HEK293T (cell line): ENCODE measurements at regions not wholly inside any gene's neighbourhood (a gene's known extent, or its start where the extent isn't known, plus 50 kb on each side); places are given as distances from the start of the nearest gene placed in this dataset.

Experiments
- CTCF ChIA-PET: fragments of 350-600 bp; formaldehyde crosslinking; extraction: SDS; loops from one replicate; lab custom pipeline; 2021; ENCODE audit warnings: antibody characterized with exemption, inconsistent platforms; lab: Yijun Ruan, JAX
- POLR2A ChIA-PET: fragments of 350-600 bp; formaldehyde crosslinking; extraction: SDS; loops from one replicate; lab custom pipeline; 2020; ENCODE audit warnings: antibody characterized with exemption, inconsistent platforms; lab: Yijun Ruan, JAX
- DNase-seq: peaks from one replicate; pipeline ENCODE4 v3.0.0; 2012; ENCODE audit warnings: mixed read lengths; ENCODE audit errors: extremely low spot score
- ARNT ChIP-seq: fragments of 450-650 bp; IDR thresholded peaks from 2 replicates; pipeline ENCODE4 v1.6.1; 2017; ENCODE audit warnings: mild to moderate bottlenecking
- BHLHE40 ChIP-seq: fragments of 450-650 bp; IDR thresholded peaks from 2 replicates; pipeline ENCODE4 v1.6.1; 2016; ENCODE audit warnings: mild to moderate bottlenecking, moderate library complexity, borderline replicate concordance
- CTBP1 ChIP-seq: fragments of 450-650 bp; IDR thresholded peaks from 2 replicates; pipeline ENCODE4 v1.6.1; 2016; ENCODE audit warnings: borderline replicate concordance
- ELF4 ChIP-seq: fragments of 450-650 bp; IDR thresholded peaks from 2 replicates; pipeline ENCODE4 v1.6.1; 2017; ENCODE audit warnings: antibody characterized with exemption
- FOXA1 ChIP-seq: fragments of 450-650 bp; IDR thresholded peaks from 2 replicates; pipeline ENCODE4 v1.6.1; 2016; ENCODE audit warnings: mild to moderate bottlenecking
- FOXK2 ChIP-seq: fragments of 450-650 bp; IDR thresholded peaks from 2 replicates; pipeline ENCODE4 v1.6.1; 2016; ENCODE audit warnings: mild to moderate bottlenecking
- FOXM1 ChIP-seq: fragments of 450-650 bp; IDR thresholded peaks from 2 replicates; pipeline ENCODE4 v1.6.1; 2017; ENCODE audit warnings: mild to moderate bottlenecking, borderline replicate concordance
- HDGF ChIP-seq: fragments of 450-650 bp; IDR thresholded peaks from 2 replicates; pipeline ENCODE4 v1.6.1; 2017; ENCODE audit warnings: antibody characterized with exemption, borderline replicate concordance
- L3MBTL2 ChIP-seq: fragments of 450-650 bp; conservative IDR thresholded peaks from 2 replicates; pipeline ENCODE4 v1.6.1; 2016; ENCODE audit warnings: mild to moderate bottlenecking
- LEF1 ChIP-seq: fragments of 450-650 bp; IDR thresholded peaks from 2 replicates; pipeline ENCODE4 v1.6.1; 2017; ENCODE audit warnings: mild to moderate bottlenecking, borderline replicate concordance
- NFRKB ChIP-seq: fragments of 450-650 bp; IDR thresholded peaks from 2 replicates; pipeline ENCODE4 v1.6.1; 2016; ENCODE audit warnings: mild to moderate bottlenecking, moderate library complexity
- PKNOX1 ChIP-seq: fragments of 450-650 bp; IDR thresholded peaks from 2 replicates; pipeline ENCODE4 v1.6.1; 2016
- SP1 ChIP-seq: fragments of 450-650 bp; IDR thresholded peaks from 2 replicates; pipeline ENCODE4 v1.6.1; 2017
- SUZ12 ChIP-seq: fragments of 450-650 bp; IDR thresholded peaks from 2 replicates; pipeline ENCODE4 v1.6.1; 2016; ENCODE audit warnings: mild to moderate bottlenecking
- TARDBP ChIP-seq: fragments of 450-650 bp; IDR thresholded peaks from 2 replicates; pipeline ENCODE4 v1.6.1; 2016
- ZNF384 ChIP-seq: fragments of 450-650 bp; IDR thresholded peaks from 2 replicates; pipeline ENCODE4 v1.6.1; 2016

DNA sequence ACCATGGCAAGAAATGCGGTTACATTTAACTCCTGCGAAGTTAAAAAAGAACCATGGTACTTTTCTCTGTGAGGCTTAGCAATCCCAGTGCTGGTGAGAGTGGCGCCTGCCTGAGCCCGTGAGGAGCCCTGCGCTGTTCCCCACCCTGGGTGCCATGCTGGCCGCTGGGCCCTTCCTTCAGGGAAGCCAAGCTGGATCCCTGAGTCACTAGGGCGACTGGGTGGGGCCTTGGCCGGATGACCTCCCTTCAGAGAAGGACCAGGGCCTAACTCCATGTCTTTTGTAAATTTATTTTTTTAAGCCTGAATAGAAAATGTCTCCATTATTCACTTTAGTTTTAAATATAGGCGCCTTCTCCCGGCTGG, 209.1 kb downstream of the ERMARD start:
- CTCF ChIA-PET, result no interaction called here

GRCh38 chr6:169960003-169960344, 208.6 kb downstream of the ERMARD start:
- CTCF ChIA-PET, result no interaction called here

More for the DNA sequence above, 209.1 kb downstream of the ERMARD start:
- POLR2A ChIA-PET, result no interaction called here
- TF ChIP-seq FOXA1 (no peak), ELF4 (no peak), BHLHE40 (no peak)
- DNase-seq, result no peak

DNA sequence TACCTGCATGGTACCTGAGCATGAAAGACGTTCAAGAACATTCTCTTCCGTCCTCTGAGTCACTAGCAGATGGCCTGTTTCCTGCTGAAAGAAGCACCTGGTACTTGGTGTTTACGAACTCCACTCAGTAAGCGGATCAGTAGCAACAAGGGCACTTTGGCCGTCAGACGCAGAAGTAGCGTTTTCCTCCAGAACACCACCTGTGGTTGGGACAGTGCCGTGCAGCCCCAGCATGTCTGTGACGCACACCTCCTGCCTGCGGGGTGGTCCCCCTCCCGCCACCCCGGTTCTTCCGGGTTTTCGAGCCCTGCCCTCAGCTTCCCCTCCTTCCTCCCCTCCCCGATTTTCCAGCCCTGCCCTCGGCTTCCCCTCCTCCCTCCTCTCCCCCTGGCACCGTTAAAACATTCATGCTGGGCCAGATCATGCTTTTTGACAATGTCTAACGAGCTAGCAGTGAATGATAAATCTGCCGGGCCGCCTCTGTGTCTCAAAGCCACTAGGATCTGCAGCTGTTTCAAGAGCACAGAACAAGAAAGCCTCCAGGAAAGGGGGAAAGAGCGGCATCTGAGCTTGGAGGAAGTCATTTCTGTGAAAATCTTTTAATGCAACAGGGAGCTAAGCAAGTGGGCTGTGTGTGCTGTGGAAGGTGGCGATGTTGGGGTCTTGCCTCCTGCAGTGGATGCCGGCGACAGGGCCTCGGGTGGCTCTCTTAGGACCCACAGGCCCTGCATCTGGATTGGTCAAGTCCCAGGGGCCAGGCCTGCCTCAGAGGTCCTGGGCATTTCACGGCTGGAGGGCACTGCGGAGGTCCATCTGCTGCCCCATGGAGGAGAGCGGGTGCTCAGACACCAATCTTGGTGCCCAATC, 207.9 kb downstream of the ERMARD start:
- CTCF ChIA-PET, result no interaction called here

More at GRCh38 chr6:169960003-169960344, 208.6 kb downstream of the ERMARD start:
- no peak for DNase-seq
- TF ChIP-seq FOXM1 (no peak), FOXA1 (no peak), L3MBTL2 (no peak), SP1 (no peak), LEF1 (no peak), ZNF384 (no peak), HDGF (no peak), SUZ12 (no peak), TARDBP (no peak), CTBP1 (no peak), ARNT (no peak), NFRKB (no peak), ELF4 (no peak), PKNOX1 (no peak), FOXK2 (no peak), BHLHE40 (no peak)
- POLR2A ChIA-PET, result no interaction called here

GRCh38 chr6:169958510-169958909, 207.1 kb downstream of the ERMARD start:
- DNase-seq, result no peak
- TF ChIP-seq L3MBTL2 (no peak), PKNOX1 (no peak), HDGF (no peak), ARNT (no peak), LEF1 (no peak), FOXA1 (no peak), FOXM1 (no peak), CTBP1 (no peak), BHLHE40 (no peak), SUZ12 (no peak), ZNF384 (no peak), SP1 (no peak), FOXK2 (no peak), TARDBP (no peak)
- ChIA-PET CTCF (no interaction called here), POLR2A (no interaction called here)

More for the DNA sequence above, 207.9 kb downstream of the ERMARD start:
- POLR2A ChIA-PET, result no interaction called here
- no peak for TF ChIP-seq HDGF
- no peak for TF ChIP-seq PKNOX1
- no peak for TF ChIP-seq ZNF384
- TF ChIP-seq LEF1, result no peak
- TF ChIP-seq BHLHE40, result no peak
- no peak for TF ChIP-seq FOXM1
- TF ChIP-seq FOXK2, result no peak
- TF ChIP-seq SUZ12, result no peak
- TF ChIP-seq NFRKB, result no peak
- no peak for TF ChIP-seq FOXA1
- TF ChIP-seq TARDBP, result no peak
- TF ChIP-seq ARNT, result no peak
- no peak for TF ChIP-seq SP1
- DNase-seq, result no peak

DNA sequence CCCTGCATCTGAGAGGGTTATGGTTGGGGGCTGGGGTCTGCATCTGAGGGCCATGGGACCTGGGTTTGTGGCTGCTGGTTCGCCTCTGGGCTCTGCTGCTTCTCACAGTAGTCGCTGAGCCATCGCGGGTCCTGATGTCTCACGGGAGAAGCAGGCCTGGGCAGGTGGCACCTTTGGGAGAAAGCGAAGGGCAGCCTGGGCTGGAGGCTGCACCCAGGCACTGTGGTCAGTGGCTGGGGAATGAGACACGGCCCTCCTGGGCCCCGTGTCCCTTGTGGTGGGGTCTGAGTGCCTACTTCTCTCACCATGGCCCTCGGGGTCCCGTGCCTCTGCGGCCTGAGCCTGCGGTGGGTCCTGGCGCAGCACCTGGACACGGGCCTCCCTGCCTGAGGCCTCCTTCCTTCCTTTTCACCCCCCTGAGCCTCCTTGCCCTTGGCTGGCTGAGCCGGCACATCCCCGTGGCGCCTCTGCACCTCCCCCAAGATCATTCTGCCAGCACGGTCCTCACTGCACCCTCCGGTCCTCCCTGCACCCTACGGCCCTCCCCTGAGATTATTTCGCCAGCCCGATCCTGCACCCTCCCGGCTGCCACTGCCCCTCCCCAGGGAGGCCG, 206.0 kb downstream of the ERMARD start:
- ChIA-PET POLR2A (no interaction called here), CTCF (no interaction called here)
- TF ChIP-seq FOXK2, result no peak
- TF ChIP-seq SUZ12, result no peak
- no peak for TF ChIP-seq FOXA1
- TF ChIP-seq BHLHE40, result no peak
- TF ChIP-seq SP1, result no peak
- no peak for TF ChIP-seq L3MBTL2
- no peak for TF ChIP-seq ELF4
- TF ChIP-seq PKNOX1, result no peak
- TF ChIP-seq HDGF, result no peak
- TF ChIP-seq ARNT, result no peak
- no peak for TF ChIP-seq LEF1
- TF ChIP-seq CTBP1, result no peak
- TF ChIP-seq NFRKB, result no peak
- TF ChIP-seq TARDBP, result no peak
- no peak for TF ChIP-seq ZNF384
- no peak for TF ChIP-seq FOXM1
- no peak for DNase-seq
